ENCODE measurements at regions not wholly inside any gene's neighbourhood (a gene's known extent, or its start where the extent isn't known, plus 50 kb on each side); places are given as distances from the start of the nearest gene placed in this dataset.

GRCh38 chr1:223460566-223461189, 67.5 kb downstream of the CCDC185 start:
- no peak for TF ChIP-seq CTCF (IDR thresholded peaks at IDR 0.05)
- no peak for TF ChIP-seq POLR2A (IDR thresholded peaks at IDR 0.05)

All from thyroid gland (tissue), 4 donors.